GM12878 (cell line): ENCODE measurements at regions not wholly inside any gene's neighbourhood (a gene's known extent, or its start where the extent isn't known, plus 50 kb on each side); places are given as distances from the start of the nearest gene placed in this dataset.

Experiments used
- EZH2 ChIP-seq: IDR thresholded peaks from 2 replicates; pipeline ENCODE4 v1.6.1; 2012; ENCODE audit warnings: low read depth, mild to moderate bottlenecking, control low read depth, inconsistent platforms, low read length, borderline replicate concordance; ENCODE audit not compliant: control insufficient read depth
- POLR2A ChIP-seq: IDR thresholded peaks from 2 replicates; pipeline ENCODE4 v1.6.1; 2011; ENCODE audit warnings: low read depth, mild to moderate bottlenecking, low read length

- no peak for TF ChIP-seq EZH2
- TF ChIP-seq POLR2A = no peak
Measured at GRCh38 chr11:90836031-90836430, 613.2 kb upstream of the CHORDC1 start.
